Upper lobe of left lung (tissue), 4 donors: ENCODE measurements at regions not wholly inside any gene's neighbourhood (a gene's known extent, or its start where the extent isn't known, plus 50 kb on each side); places are given as distances from the start of the nearest gene placed in this dataset.

Experiments
- CTCF ChIP-seq, 6 experiments: fragments of 450-650 bp in 4 of 6; fragments of 200-600 bp in 2 of 6; sonication (generic) in 2 of 6; IDR thresholded peaks; one replicate each; pipeline ENCODE4 v1.5.1; 2016 to 2019; ENCODE audit warnings: antibody characterized with exemption in 6 of 6
- EP300 ChIP-seq, 4 donors: sonication (generic); formaldehyde crosslinking; IDR thresholded peaks; one replicate each; pipeline ENCODE4 v1.5.1; 2017; ENCODE audit warnings: antibody characterized with exemption in 4 of 4, control low read depth in 2 of 4
- POLR2A ChIP-seq, 4 donors: fragments of 450-650 bp; IDR thresholded peaks; one replicate each; pipeline ENCODE4 v1.5.1; 2016 to 2017; ENCODE audit warnings: antibody characterized with exemption in 4 of 4, mild to moderate bottlenecking in 2 of 4
- POLR2AphosphoS5 ChIP-seq, 2 donors: sonication (generic); formaldehyde crosslinking; IDR thresholded peaks; one replicate each; pipeline ENCODE4 v1.5.1; 2017; ENCODE audit warnings: antibody characterized with exemption in 2 of 2

GRCh38 chr12:92520511-92520910 is 182.3 kb upstream of the PLEKHG7 start:
- TF ChIP-seq POLR2A (IDR thresholded peaks at IDR 0.05) (no peak), CTCF (IDR thresholded peaks at IDR 0.05) (no peak), POLR2AphosphoS5 (IDR thresholded peaks at IDR 0.05) (no peak), EP300 (IDR thresholded peaks at IDR 0.05) (no peak)
